ENCODE measurements at regions not wholly inside any gene's neighbourhood (a gene's known extent, or its start where the extent isn't known, plus 50 kb on each side); places are given as distances from the start of the nearest gene placed in this dataset.
A peak's percentile ranks its signal among the peaks of the same experiment; 100 is the strongest.

DNA sequence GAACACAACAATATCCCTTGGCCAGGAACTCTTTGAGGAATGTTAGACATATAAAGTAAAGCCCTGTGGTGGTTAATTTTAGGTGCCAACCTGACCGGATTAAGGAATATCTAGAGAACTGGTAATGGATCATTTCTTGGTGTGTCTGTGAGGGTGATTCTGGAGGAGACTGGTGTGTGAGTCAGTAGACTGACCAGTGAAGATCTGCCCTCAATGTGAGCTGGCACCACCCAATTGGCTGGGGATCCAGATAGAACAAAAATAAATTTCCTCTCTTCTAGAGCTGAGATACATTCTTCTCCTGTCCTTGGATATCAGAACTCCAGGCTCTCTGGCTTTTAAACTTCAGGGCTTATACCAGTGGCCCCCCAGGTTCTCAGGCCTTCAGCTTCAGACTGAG is 56.2 kb upstream of the TNPO1 start:
- no peak overlapping the region for H3K4me3 ChIP-seq (ENCODE audit: low read length)
- peak; percentile 31 for DNase-seq (ENCODE audit: low read depth)
- TF ChIP-seq, protein P1, sequence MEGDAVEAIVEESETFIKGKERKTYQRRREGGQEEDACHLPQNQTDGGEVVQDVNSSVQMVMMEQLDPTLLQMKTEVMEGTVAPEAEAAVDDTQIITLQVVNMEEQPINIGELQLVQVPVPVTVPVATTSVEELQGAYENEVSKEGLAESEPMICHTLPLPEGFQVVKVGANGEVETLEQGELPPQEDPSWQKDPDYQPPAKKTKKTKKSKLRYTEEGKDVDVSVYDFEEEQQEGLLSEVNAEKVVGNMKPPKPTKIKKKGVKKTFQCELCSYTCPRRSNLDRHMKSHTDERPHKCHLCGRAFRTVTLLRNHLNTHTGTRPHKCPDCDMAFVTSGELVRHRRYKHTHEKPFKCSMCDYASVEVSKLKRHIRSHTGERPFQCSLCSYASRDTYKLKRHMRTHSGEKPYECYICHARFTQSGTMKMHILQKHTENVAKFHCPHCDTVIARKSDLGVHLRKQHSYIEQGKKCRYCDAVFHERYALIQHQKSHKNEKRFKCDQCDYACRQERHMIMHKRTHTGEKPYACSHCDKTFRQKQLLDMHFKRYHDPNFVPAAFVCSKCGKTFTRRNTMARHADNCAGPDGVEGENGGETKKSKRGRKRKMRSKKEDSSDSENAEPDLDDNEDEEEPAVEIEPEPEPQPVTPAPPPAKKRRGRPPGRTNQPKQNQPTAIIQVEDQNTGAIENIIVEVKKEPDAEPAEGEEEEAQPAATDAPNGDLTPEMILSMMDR (IDR thresholded peaks at IDR 0.05; ENCODE audit: insufficient read depth, low read depth, low read length, missing control alignments): no peak

- H3K4me3 ChIP-seq (ENCODE audit: low read length): no peak overlapping the region
- DNase-seq (ENCODE audit: low read depth): peak; percentile 7
- TF ChIP-seq, protein P1 (IDR thresholded peaks at IDR 0.05; ENCODE audit: insufficient read depth, low read depth, low read length, missing control alignments): peak; percentile 21
Observed at GRCh38 chr5:72752909-72753308, 63.6 kb upstream of the TNPO1 start.

DNA sequence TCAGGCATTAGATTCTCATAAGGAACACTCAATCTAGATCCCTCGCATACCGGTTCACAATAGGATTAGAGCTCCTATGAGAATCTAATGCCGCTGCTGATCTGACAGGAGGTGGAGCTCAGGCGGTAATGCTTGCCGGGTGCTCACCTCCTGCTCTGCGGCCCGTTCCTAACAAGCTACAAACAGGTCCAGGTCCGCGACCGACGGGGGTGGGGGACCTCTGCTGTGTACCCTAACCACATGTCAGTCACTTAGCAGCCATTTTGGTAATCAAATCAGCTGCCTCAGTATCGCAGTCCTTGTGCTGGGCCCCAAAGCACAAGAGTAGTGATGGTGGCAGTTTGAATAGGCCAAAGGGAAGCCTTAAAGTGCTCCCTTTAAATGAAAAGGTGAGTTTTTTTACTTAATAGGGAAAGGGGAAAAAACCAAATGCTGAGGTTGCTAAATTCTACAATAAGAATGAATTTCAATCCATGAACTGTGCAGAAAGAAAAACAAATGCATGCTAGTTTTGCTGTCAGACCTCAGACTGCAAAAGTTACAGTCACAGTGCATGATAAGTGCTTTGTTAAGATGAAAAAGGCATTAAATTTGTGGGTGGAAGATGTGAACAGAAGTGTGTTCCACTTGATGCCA is 67.0 kb upstream of the TNPO1 start:
- DNase-seq (ENCODE audit: low read depth): no peak
- no peak overlapping the region for H3K4me3 ChIP-seq (ENCODE audit: low read length)
- TF ChIP-seq, protein P1 (IDR thresholded peaks at IDR 0.05; ENCODE audit: insufficient read depth, low read depth, low read length, missing control alignments): no peak

GRCh38 chr5:72747826-72748225 is 68.6 kb upstream of the TNPO1 start:
- TF ChIP-seq, protein P1 (IDR thresholded peaks at IDR 0.05; ENCODE audit: insufficient read depth, low read depth, low read length, missing control alignments): no peak
- no peak overlapping the region for H3K4me3 ChIP-seq (ENCODE audit: low read length)
- no peak for DNase-seq (ENCODE audit: low read depth)

- no peak overlapping the region for H3K4me3 ChIP-seq (ENCODE audit: low read length)
- DNase-seq (ENCODE audit: low read depth): no peak
- TF ChIP-seq, protein P1 (IDR thresholded peaks at IDR 0.05; ENCODE audit: insufficient read depth, low read depth, low read length, missing control alignments): no peak
Observed at GRCh38 chr5:72746736-72747135, 69.7 kb upstream of the TNPO1 start.

DNA sequence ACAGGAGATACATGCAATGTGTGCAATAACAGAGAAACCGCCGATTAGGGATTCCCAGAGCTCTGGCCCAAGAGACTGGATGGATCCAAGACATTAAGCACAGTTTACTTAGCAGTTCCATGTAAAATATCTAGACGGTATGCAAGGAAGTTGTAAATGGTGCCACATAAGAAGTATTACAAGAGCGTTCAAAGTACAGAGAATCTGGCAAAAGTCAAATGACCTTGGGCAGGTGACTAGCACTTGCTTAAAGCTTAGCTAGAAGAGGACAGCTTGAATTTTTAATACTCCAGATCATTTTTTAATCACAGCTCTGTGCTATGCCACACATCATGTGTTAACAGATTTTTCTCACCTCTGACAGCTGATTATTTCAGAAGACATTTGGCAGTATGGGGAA is 72.3 kb upstream of the TNPO1 start:
- no peak overlapping the region for H3K4me3 ChIP-seq (ENCODE audit: low read length)
- no peak for DNase-seq (ENCODE audit: low read depth)
- TF ChIP-seq, protein P1 (IDR thresholded peaks at IDR 0.05; ENCODE audit: insufficient read depth, low read depth, low read length, missing control alignments): no peak

DNA sequence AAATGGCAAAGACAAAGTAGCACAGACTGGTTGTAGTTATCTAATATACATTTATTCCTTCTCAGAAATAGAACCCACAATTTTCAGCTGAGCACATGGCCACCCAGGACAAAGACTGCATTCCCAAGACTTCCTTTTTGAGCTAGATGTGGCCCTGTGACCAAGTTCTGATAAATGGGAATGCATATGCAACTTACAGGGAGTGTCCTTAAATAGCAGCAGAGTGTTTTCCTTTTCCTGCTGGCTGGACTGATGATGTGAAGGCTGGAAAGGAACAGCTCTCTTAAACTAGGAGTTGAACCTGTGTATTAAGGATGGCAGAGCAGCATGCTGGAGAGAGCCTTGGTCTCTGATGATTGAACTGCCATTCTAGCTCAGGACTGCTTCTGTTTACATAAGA is 74.7 kb upstream of the TNPO1 start:
- no peak overlapping the region for H3K4me3 ChIP-seq (ENCODE audit: low read length)
- TF ChIP-seq, protein P1 (IDR thresholded peaks at IDR 0.05; ENCODE audit: insufficient read depth, low read depth, low read length, missing control alignments): no peak

More for the DNA sequence above, 74.7 kb upstream of the TNPO1 start:
- no peak for DNase-seq (ENCODE audit: low read depth)
